ENCODE measurements at regions not wholly inside any gene's neighbourhood (a gene's known extent, or its start where the extent isn't known, plus 50 kb on each side); places are given as distances from the start of the nearest gene placed in this dataset.
"Not testable (repeated sequence)": the region's sequence is repeated elsewhere in the genome, so short reads cannot be mapped to it uniquely, and the experiment has no call there.

GRCh38 chr2:83369601-83370418, 1089.3 kb downstream of the SUCLG1 start:
- Histone ChIP-seq H3K36me3 (no peaks in the 10 kb centered on the region), H3K27ac (no peak overlapping the region), H3K27me3 (no peaks in the 10 kb centered on the region), H3K4me1 (no peaks in the 10 kb centered on the region), H3K4me3 (no peak overlapping the region), H3K9me3 (no peaks in the 10 kb centered on the region)
- ATAC-seq (no peak), DNase-seq (no peak)
- no peak for TF ChIP-seq CTCF (IDR thresholded peaks at IDR 0.05)
- intact Hi-C loops (cut with DNase I): no loop called here

GRCh38 chr2:83368916-83369315, 1090.2 kb downstream of the SUCLG1 start:
- ATAC-seq: no peak
- intact Hi-C loops (cut with DNase I): no loop called here

GRCh38 chr2:83368461-83368860, 1090.6 kb downstream of the SUCLG1 start:
- Histone ChIP-seq H3K4me3 (no peak overlapping the region), H3K4me1 (no peaks in the 10 kb centered on the region), H3K36me3 (no peaks in the 10 kb centered on the region), H3K9me3 (no peaks in the 10 kb centered on the region), H3K27ac (no peak overlapping the region), H3K27me3 (no peaks in the 10 kb centered on the region)
- ATAC-seq: no peak
- no peak for TF ChIP-seq CTCF (IDR thresholded peaks at IDR 0.05)
- intact Hi-C loops (cut with DNase I): no loop called here
- no peak for DNase-seq

More at GRCh38 chr2:83368916-83369315, 1090.2 kb downstream of the SUCLG1 start:
- H3K4me1 ChIP-seq: no peaks in the 10 kb centered on the region
- no peak for DNase-seq
- TF ChIP-seq CTCF (IDR thresholded peaks at IDR 0.05): no peak
- no peak overlapping the region for H3K27ac ChIP-seq
- H3K9me3 ChIP-seq: no peaks in the 10 kb centered on the region
- H3K4me3 ChIP-seq: no peak overlapping the region
- no peaks in the 10 kb centered on the region for H3K27me3 ChIP-seq
- H3K36me3 ChIP-seq: no peaks in the 10 kb centered on the region

GRCh38 chr2:83365476-83365875, 1093.6 kb downstream of the SUCLG1 start:
- no peaks in the 10 kb centered on the region for H3K27me3 ChIP-seq
- H3K36me3 ChIP-seq: no peaks in the 10 kb centered on the region
- intact Hi-C loops (cut with DNase I): no loop called here
- no peak overlapping the region for H3K27ac ChIP-seq
- H3K4me3 ChIP-seq: no peak overlapping the region
- DNase-seq (no peak), ATAC-seq (no peak)
- no peaks in the 10 kb centered on the region for H3K4me1 ChIP-seq
- no peaks in the 10 kb centered on the region for H3K9me3 ChIP-seq
- no peak for TF ChIP-seq CTCF (IDR thresholded peaks at IDR 0.05)

- intact Hi-C loops (cut with DNase I): no loop called here
- TF ChIP-seq CTCF (IDR thresholded peaks at IDR 0.05): no peak
- no peak overlapping the region for H3K27ac ChIP-seq
- H3K27me3 ChIP-seq: no peaks in the 10 kb centered on the region
- no peak overlapping the region for H3K4me3 ChIP-seq
- H3K4me1 ChIP-seq: no peaks in the 10 kb centered on the region
- DNase-seq (no peak), ATAC-seq (no peak)
- no peaks in the 10 kb centered on the region for H3K36me3 ChIP-seq
- no peaks in the 10 kb centered on the region for H3K9me3 ChIP-seq
Measured at GRCh38 chr2:83364264-83364663, 1094.8 kb downstream of the SUCLG1 start.

GRCh38 chr2:83363138-83363537, 1095.9 kb downstream of the SUCLG1 start:
- H3K9me3 ChIP-seq; H3K27me3 ChIP-seq; H3K4me1 ChIP-seq; ATAC-seq; H3K36me3 ChIP-seq; DNase-seq; H3K27ac ChIP-seq; H3K4me3 ChIP-seq; intact Hi-C loops (cut with DNase I): not testable (repeated sequence)

Measured in left lung (tissue), 4 donors.